ENCODE measurements at regions not wholly inside any gene's neighbourhood (a gene's known extent, or its start where the extent isn't known, plus 50 kb on each side); places are given as distances from the start of the nearest gene placed in this dataset.
"Not testable (repeated sequence)": the region's sequence is repeated elsewhere in the genome, so short reads cannot be mapped to it uniquely, and the experiment has no call there.

- no peak overlapping the region for H2AFZ ChIP-seq (ENCODE audit: low read depth, low read length)
- H3K4me2 ChIP-seq (ENCODE audit: low read length), result no peak overlapping the region
- H3K4me1 ChIP-seq (ENCODE audit: low read length), result peaks cover 3% of the 10 kb centered on the region; the same call in 1 of the 2 replicates
- H3K27ac ChIP-seq (ENCODE audit: low read length), result no peak overlapping the region
- TF ChIP-seq, protein P1, sequence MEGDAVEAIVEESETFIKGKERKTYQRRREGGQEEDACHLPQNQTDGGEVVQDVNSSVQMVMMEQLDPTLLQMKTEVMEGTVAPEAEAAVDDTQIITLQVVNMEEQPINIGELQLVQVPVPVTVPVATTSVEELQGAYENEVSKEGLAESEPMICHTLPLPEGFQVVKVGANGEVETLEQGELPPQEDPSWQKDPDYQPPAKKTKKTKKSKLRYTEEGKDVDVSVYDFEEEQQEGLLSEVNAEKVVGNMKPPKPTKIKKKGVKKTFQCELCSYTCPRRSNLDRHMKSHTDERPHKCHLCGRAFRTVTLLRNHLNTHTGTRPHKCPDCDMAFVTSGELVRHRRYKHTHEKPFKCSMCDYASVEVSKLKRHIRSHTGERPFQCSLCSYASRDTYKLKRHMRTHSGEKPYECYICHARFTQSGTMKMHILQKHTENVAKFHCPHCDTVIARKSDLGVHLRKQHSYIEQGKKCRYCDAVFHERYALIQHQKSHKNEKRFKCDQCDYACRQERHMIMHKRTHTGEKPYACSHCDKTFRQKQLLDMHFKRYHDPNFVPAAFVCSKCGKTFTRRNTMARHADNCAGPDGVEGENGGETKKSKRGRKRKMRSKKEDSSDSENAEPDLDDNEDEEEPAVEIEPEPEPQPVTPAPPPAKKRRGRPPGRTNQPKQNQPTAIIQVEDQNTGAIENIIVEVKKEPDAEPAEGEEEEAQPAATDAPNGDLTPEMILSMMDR (IDR thresholded peaks at IDR 0.05; ENCODE audit: low read depth, low read length), result no peak
- no peak for TF ChIP-seq EZH2phosphoT487 (IDR thresholded peaks at IDR 0.05; ENCODE audit: low read depth)
- H3K4me3 ChIP-seq (ENCODE audit: low read length), result no peak overlapping the region
- H3K36me3 ChIP-seq (replicated peaks; ENCODE audit: low read depth, low read length), result no peaks in the 10 kb centered on the region
- H3K79me2 ChIP-seq (ENCODE audit: low read length), result no peaks in the 10 kb centered on the region
- peaks cover 4% of the 10 kb centered on the region; the same call in 1 of the 2 replicates for H3K27me3 ChIP-seq (ENCODE audit: low read depth, low read length)
- H4K20me1 ChIP-seq (ENCODE audit: insufficient read depth, low read length), result no peaks in the 10 kb centered on the region
- no peaks in the 10 kb centered on the region for H3K9me3 ChIP-seq (ENCODE audit: insufficient read depth, low read length)
- no peak overlapping the region for H3K9ac ChIP-seq (ENCODE audit: low read length)
Measured at GRCh38 chr14:61611880-61612630, 83.3 kb upstream of the HIF1A start.

GRCh38 chr14:61613006-61613405, 82.3 kb upstream of the HIF1A start:
- not testable (repeated sequence) for H3K4me3 ChIP-seq (ENCODE audit: low read length); H3K9ac ChIP-seq (ENCODE audit: low read length); H2AFZ ChIP-seq (ENCODE audit: low read depth, low read length); H3K36me3 ChIP-seq (replicated peaks; ENCODE audit: low read depth, low read length); H3K9me3 ChIP-seq (ENCODE audit: insufficient read depth, low read length); H4K20me1 ChIP-seq (ENCODE audit: insufficient read depth, low read length); H3K79me2 ChIP-seq (ENCODE audit: low read length); H3K27ac ChIP-seq (ENCODE audit: low read length); H3K4me2 ChIP-seq (ENCODE audit: low read length); H3K27me3 ChIP-seq (ENCODE audit: low read depth, low read length); H3K4me1 ChIP-seq (ENCODE audit: low read length)

GRCh38 chr14:61614693-61615092, 80.6 kb upstream of the HIF1A start:
- H3K4me2 ChIP-seq (ENCODE audit: low read length), result no peak overlapping the region
- no peaks in the 10 kb centered on the region for H3K79me2 ChIP-seq (ENCODE audit: low read length)
- H3K36me3 ChIP-seq (replicated peaks; ENCODE audit: low read depth, low read length), result no peaks in the 10 kb centered on the region

DNA sequence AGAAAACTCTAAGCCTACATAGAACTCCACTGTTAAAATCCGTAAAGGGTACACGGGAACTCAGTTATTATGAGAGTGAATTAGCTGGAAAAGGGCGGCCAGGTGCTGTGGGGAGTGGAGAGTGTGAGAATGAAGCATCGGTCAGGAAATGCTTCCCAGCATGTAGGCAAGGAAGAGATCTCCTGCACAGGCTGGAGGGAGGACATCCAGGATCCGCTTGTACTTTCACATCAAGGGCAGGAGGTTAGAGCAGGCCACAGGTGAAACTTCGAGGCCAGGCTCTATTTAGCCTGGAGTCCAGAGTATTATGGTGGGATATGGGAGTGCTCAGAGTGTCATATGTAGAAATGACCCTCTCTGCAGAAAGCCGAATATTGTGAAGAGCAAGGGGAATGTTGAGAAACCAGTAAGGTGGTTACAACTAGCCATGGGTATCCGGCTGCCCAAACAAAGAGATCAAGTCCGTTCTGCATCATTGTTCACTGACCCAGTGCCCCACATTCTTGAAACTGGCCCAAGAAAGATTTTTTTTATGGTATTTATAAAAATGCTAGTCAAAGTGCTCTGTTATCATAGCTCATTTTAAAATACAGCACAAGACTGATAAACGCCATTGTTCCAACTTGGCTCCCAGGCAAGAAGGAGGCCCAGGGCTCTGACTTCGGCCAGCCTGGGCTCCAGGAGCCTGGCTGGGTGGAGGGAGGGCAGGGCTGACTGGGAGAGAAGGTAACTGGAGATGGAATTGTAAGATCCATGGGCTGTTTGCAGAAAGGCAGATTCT, 79.4 kb upstream of the HIF1A start:
- no peaks in the 10 kb centered on the region for H3K79me2 ChIP-seq (ENCODE audit: low read length)
- no peak overlapping the region for H3K27ac ChIP-seq (ENCODE audit: low read length)
- no peaks in the 10 kb centered on the region for H3K36me3 ChIP-seq (replicated peaks; ENCODE audit: low read depth, low read length)
- TF ChIP-seq EZH2phosphoT487 (IDR thresholded peaks at IDR 0.05; ENCODE audit: low read depth), result no peak
- TF ChIP-seq, protein P1 (IDR thresholded peaks at IDR 0.05; ENCODE audit: low read depth, low read length), result no peak
- H3K9me3 ChIP-seq (ENCODE audit: insufficient read depth, low read length), result no peaks in the 10 kb centered on the region
- peaks cover 9% of the 10 kb centered on the region for H3K4me1 ChIP-seq (ENCODE audit: low read length)
- H3K4me2 ChIP-seq (ENCODE audit: low read length), result no peak overlapping the region
- no peaks in the 10 kb centered on the region for H4K20me1 ChIP-seq (ENCODE audit: insufficient read depth, low read length)
- H2AFZ ChIP-seq (ENCODE audit: low read depth, low read length), result no peak overlapping the region
- peaks cover 11% of the 10 kb centered on the region; the same call in 1 of the 2 replicates for H3K27me3 ChIP-seq (ENCODE audit: low read depth, low read length)
- no peak overlapping the region for H3K9ac ChIP-seq (ENCODE audit: low read length)
- H3K4me3 ChIP-seq (ENCODE audit: low read length), result no peak overlapping the region

More at GRCh38 chr14:61614693-61615092, 80.6 kb upstream of the HIF1A start:
- no peak for TF ChIP-seq EZH2phosphoT487 (IDR thresholded peaks at IDR 0.05; ENCODE audit: low read depth)
- TF ChIP-seq, protein P1 (IDR thresholded peaks at IDR 0.05; ENCODE audit: low read depth, low read length), result no peak
- H3K27me3 ChIP-seq (ENCODE audit: low read depth, low read length), result peaks cover 5% of the 10 kb centered on the region; the same call in 1 of the 2 replicates
- H3K27ac ChIP-seq (ENCODE audit: low read length), result no peak overlapping the region
- H2AFZ ChIP-seq (ENCODE audit: low read depth, low read length), result no peak overlapping the region
- no peaks in the 10 kb centered on the region for H3K9me3 ChIP-seq (ENCODE audit: insufficient read depth, low read length)
- no peaks in the 10 kb centered on the region for H4K20me1 ChIP-seq (ENCODE audit: insufficient read depth, low read length)
- H3K4me1 ChIP-seq (ENCODE audit: low read length), result no peaks in the 10 kb centered on the region
- H3K4me3 ChIP-seq (ENCODE audit: low read length), result no peak overlapping the region
- no peak overlapping the region for H3K9ac ChIP-seq (ENCODE audit: low read length)
